DMS 273 treated with DMSO at 0.1 percent for 48 hours (cell line): ENCODE measurements at regions not wholly inside any gene's neighbourhood (a gene's known extent, or its start where the extent isn't known, plus 50 kb on each side); places are given as distances from the start of the nearest gene placed in this dataset.

ENCODE experiments used
- DNase-seq: peaks from one replicate; lab custom pipeline; 2025; lab: John Stamatoyannopoulos, UW

DNA sequence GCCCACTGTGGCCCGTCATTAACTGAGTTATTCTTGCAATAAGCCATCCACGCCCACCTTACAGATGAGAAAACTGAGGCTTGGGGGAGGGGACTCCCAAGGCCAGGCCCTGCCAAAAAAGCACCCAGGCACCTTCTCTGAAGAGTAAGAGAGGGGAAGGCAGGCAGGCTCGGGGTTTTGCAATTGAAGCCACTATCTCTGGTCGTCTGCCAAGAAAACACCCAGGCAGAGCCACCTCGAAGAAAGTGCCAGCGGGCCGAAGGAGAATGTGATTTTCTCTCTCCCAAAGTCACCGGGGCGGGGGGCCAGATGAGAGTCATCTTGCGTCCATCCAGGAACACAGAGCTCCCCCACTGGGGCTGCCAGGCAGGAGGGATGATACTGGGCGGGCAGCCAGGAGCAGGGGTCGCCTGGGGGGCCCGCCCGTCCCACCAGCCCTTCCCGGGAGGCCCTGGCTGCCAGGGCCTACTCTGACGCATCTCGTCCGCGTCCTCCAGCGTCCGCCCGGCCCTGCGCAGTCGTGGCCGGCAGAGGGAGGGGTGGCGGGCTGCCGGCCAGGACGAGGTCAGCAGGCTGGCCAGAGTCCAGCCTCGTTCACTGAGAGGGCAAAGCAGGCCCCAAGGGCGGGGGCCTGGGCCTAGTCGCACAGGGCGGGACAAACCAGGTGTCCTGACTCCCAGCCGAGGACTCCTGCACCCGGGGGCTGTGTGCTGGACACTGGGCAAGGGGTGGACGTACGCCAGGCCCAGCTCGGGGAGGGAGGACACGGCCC, 74.3 kb downstream of the RFLNA start:
- no peak for DNase-seq

DNA sequence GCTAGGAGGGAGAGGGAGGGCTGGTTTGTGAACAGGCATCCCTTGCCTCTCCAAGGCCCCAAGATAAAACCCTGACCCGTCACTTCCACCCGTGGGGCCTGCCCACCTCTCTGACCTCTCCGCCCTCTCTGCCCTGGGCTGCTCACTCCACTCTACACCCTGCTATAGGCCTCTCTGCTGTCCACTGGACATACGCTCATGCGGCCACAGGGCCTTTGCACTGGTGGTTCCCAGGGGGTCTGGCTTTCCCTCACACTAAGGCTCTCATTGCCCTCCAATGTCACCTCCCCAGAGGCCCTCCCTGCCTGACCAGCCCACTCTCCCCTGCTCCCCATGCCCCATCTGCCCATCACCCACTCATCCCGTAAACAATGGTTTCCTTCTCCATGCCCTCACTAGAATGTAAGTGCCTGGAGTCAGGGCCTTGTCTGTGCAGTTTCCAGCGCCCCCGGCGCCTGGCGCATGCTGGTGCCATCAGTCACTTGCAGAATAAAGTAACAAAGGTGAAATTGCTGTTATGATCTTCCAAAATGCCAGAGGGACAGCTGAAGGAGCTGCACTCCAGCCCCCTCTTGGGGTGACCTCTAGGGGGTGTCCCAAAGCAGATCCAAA, 73.6 kb downstream of the RFLNA start:
- no peak for DNase-seq

DNA sequence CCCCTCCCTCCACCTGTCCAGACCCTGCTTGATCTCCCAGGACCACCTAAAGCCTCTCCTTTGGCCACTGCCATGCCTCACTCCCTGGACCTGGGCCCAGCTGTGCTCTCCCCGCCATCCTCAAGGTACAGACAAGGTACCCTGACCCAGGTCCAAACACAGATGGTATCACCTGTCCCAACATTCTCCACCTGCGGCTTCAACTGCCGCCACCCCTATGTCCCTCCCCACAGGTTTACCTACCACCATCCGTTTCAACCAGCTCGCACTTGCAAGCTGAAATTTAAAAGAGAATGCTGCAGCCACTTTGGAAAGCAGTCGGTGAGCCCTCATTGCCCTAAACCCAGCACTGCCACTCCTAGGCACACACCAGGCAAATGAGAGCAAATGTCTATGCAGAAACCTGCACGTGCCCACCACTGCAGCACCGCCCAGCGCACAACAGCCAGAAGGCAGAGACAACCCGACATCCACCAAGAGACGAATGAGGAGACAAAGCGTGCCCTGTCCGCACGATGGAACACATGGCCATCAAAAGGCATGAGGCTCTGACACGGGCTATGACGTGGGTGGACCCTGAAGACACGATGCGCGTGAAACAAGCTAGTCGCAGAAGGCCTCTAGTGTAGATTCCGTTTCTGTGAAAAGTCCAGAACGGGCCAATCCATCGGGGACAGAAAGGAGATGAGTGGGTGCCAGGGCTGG, 71.0 kb downstream of the RFLNA start:
- no peak for DNase-seq
